ENCODE measurements at regions not wholly inside any gene's neighbourhood (a gene's known extent, or its start where the extent isn't known, plus 50 kb on each side); places are given as distances from the start of the nearest gene placed in this dataset.
A peak's percentile ranks its signal among the peaks of the same experiment; 100 is the strongest.

- DNase-seq: no peak
Observed at GRCh38 chr1:36576551-36577110, 93.9 kb upstream of the CSF3R start.

GRCh38 chr1:36576118-36576517, 93.4 kb upstream of the CSF3R start:
- peak; percentile 36 to 71 (median 54) for DNase-seq

GRCh38 chr1:36573445-36573844, 90.7 kb upstream of the CSF3R start:
- no peak for DNase-seq

GRCh38 chr1:36572906-36573305, 90.2 kb upstream of the CSF3R start:
- no peak for DNase-seq

GRCh38 chr1:36572142-36572715, 89.5 kb upstream of the CSF3R start:
- DNase-seq: no peak

GRCh38 chr1:36571106-36571505, 88.4 kb upstream of the CSF3R start:
- no peak for DNase-seq

GRCh38 chr1:36570478-36571060, 87.9 kb upstream of the CSF3R start:
- DNase-seq: no peak

GRCh38 chr1:36570006-36570405, 87.3 kb upstream of the CSF3R start:
- no peak for DNase-seq

GRCh38 chr1:36567601-36568341, 85.1 kb upstream of the CSF3R start:
- DNase-seq: no peak

GRCh38 chr1:36565576-36566501, 83.1 kb upstream of the CSF3R start:
- DNase-seq: no peak

GRCh38 chr1:36562181-36562685, 79.5 kb upstream of the CSF3R start:
- no peak for DNase-seq

- DNase-seq: no peak
Observed at GRCh38 chr1:36561361-36561724, 78.6 kb upstream of the CSF3R start.

- DNase-seq: no peak
Observed at GRCh38 chr1:36560621-36561360, 78.1 kb upstream of the CSF3R start.

GRCh38 chr1:36560177-36560576, 77.5 kb upstream of the CSF3R start:
- DNase-seq: no peak

- DNase-seq: no peak
Observed at GRCh38 chr1:36559061-36559460, 76.3 kb upstream of the CSF3R start.

GRCh38 chr1:36557041-36558000, 74.6 kb upstream of the CSF3R start:
- no peak for DNase-seq

- no peak for DNase-seq
Observed at GRCh38 chr1:36555041-36555440, 72.3 kb upstream of the CSF3R start.

- no peak for DNase-seq
Observed at GRCh38 chr1:36554323-36554628, 71.6 kb upstream of the CSF3R start.

GRCh38 chr1:36553591-36554322, 71.0 kb upstream of the CSF3R start:
- DNase-seq: peak; percentile 65 to 81 (median 77)

- DNase-seq: no peak
Observed at GRCh38 chr1:36542962-36543515, 60.3 kb upstream of the CSF3R start.

Data from suppressor macrophage (primary cell).